ENCODE measurements at regions not wholly inside any gene's neighbourhood (a gene's known extent, or its start where the extent isn't known, plus 50 kb on each side); places are given as distances from the start of the nearest gene placed in this dataset.

- TF ChIP-seq BHLHE40 (IDR thresholded peaks at IDR 0.05; ENCODE audit: low read depth, low read length) (no peak), CTCF (IDR thresholded peaks at IDR 0.05) (no peak), RFX5 (IDR thresholded peaks at IDR 0.05) (no peak), MYC (IDR thresholded peaks at IDR 0.05; ENCODE audit: borderline replicate concordance, low read length) (no peak), POLR2A (IDR thresholded peaks at IDR 0.05; ENCODE audit: low read length) (no peak), MAZ (IDR thresholded peaks at IDR 0.05; ENCODE audit: borderline replicate concordance, low read depth, low read length) (no peak), ESRRA (IDR thresholded peaks at IDR 0.05; ENCODE audit: borderline replicate concordance, low read length) (no peak), HDAC2 (IDR thresholded peaks at IDR 0.05) (no peak), ZNF302 (CRISPR knock-in tag; IDR thresholded peaks at IDR 0.05) (no peak), ZC3H11A (IDR thresholded peaks at IDR 0.05) (no peak), RCOR1 (IDR thresholded peaks at IDR 0.05; ENCODE audit: low read depth, low read length) (no peak)
- TF ChIP-seq, protein P1, sequence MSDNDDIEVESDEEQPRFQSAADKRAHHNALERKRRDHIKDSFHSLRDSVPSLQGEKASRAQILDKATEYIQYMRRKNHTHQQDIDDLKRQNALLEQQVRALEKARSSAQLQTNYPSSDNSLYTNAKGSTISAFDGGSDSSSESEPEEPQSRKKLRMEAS (IDR thresholded peaks at IDR 0.05): no peak
These were observed 87.6 kb upstream of the ADCY1 start for GRCh38 chr7:45486575-45486974.
